T-cell (primary cell): ENCODE measurements at regions not wholly inside any gene's neighbourhood (a gene's known extent, or its start where the extent isn't known, plus 50 kb on each side); places are given as distances from the start of the nearest gene placed in this dataset.

ENCODE experiments used
- ATAC-seq, 4 experiments: fragments of 200-7000 bp in 3 of 4; fragments of 150-1000 bp in 1 of 4; cut with Tn5 transposase; replicated peaks in 1 of 4; 1 replicate in 3 of 4; 2 replicates in 1 of 4; pipeline ENCODE4 v1.10.0; 2021; ENCODE audit warnings: moderate library complexity in 3 of 4, mild to moderate bottlenecking in 2 of 4, moderate number of reproducible peaks in 1 of 4
- CTCF ChIA-PET, 2 donors: fragments of 300-600 bp; sonication (Branson Sonifier 250); formaldehyde crosslinking; loops; one replicate each; lab custom pipeline; 2022; ENCODE audit warnings: antibody characterized with exemption in 2 of 2; lab: Charles Lee
- POLR2A ChIA-PET, 2 donors: fragments of 300-600 bp; sonication (Branson Sonifier 250); formaldehyde crosslinking; loops; one replicate each; lab custom pipeline; 2022; ENCODE audit warnings: antibody characterized with exemption in 2 of 2; lab: Charles Lee
- DNase-seq, 35 experiments: peaks; one replicate each; pipeline versions ENCODE4 v3.0.0 to v3.0.0-alpha.2; 2013 to 2023
- H3K27ac ChIP-seq: one replicate; pipeline ENCODE4 v1.5.1; 2013; ENCODE audit warnings: low read length
- H3K27me3 ChIP-seq, 2 experiments: replicated peaks in 1 of 2; 1 replicate in 1 of 2; 2 replicates in 1 of 2; pipeline versions ENCODE4 v1.6.1 to v1.7.0; 2013; ENCODE audit warnings: low read length in 1 of 2, mixed read lengths in 1 of 2; ENCODE audit not compliant: control insufficient read depth in 2 of 2, insufficient read depth in 2 of 2; ENCODE audit errors: extremely low read depth in 1 of 2
- H3K36me3 ChIP-seq, 2 donors: 1 replicate in 1 of 2; 2 replicates in 1 of 2; pipeline versions ENCODE4 v1.6.1 to v1.7.0; 2013; ENCODE audit warnings: low read length in 1 of 2; ENCODE audit not compliant: control insufficient read depth in 2 of 2, insufficient read depth in 1 of 2; ENCODE audit errors: extremely low read depth in 1 of 2
- H3K4me1 ChIP-seq, 2 experiments: 1 replicate in 1 of 2; 2 replicates in 1 of 2; pipeline versions ENCODE4 v1.6.1 to v1.7.0; 2013; ENCODE audit warnings: low read length in 2 of 2, mixed read lengths in 1 of 2; ENCODE audit not compliant: insufficient read depth in 2 of 2, control insufficient read depth in 1 of 2; ENCODE audit errors: extremely low read depth in 1 of 2
- H3K4me3 ChIP-seq, 2 donors: 1 replicate in 1 of 2; 2 replicates in 1 of 2; pipeline versions ENCODE4 v1.5.1 to v1.7.0; 2013; ENCODE audit warnings: mild to moderate bottlenecking in 2 of 2, low read length in 1 of 2, moderate library complexity in 1 of 2; ENCODE audit not compliant: control insufficient read depth in 1 of 2; ENCODE audit errors: extremely low read depth in 1 of 2
- H3K9me3 ChIP-seq: 2 replicates; pipeline ENCODE4 v1.7.0; 2013
- H3K27ac Mint-ChIP-seq, 2 donors: one replicate each; pipeline ENCODE4 v1.8.0; 2020 to 2021; ENCODE audit warnings: mild to moderate bottlenecking in 2 of 2, mixed read lengths in 2 of 2
- H3K27me3 Mint-ChIP-seq, 2 donors: one replicate each; pipeline ENCODE4 v1.8.0; 2021 to 2022; ENCODE audit warnings: mixed read lengths in 2 of 2
- H3K36me3 Mint-ChIP-seq: one replicate; pipeline ENCODE4 v1.8.0; 2021; ENCODE audit warnings: mixed read lengths
- H3K4me1 Mint-ChIP-seq, 3 donors: one replicate each; pipeline ENCODE4 v1.8.0; 2020 to 2022; ENCODE audit warnings: mixed read lengths in 3 of 3, mild to moderate bottlenecking in 1 of 3
- H3K4me3 Mint-ChIP-seq, 3 donors: one replicate each; pipeline ENCODE4 v1.8.0; 2020 to 2022; ENCODE audit warnings: mild to moderate bottlenecking in 3 of 3, mixed read lengths in 3 of 3, moderate library complexity in 3 of 3
- H3K9me3 Mint-ChIP-seq, 3 donors: one replicate each; pipeline ENCODE4 v1.8.0; 2020 to 2022; ENCODE audit warnings: mixed read lengths in 3 of 3
- WGBS: methylation state at CpG from one replicate; pipeline ENCODE4 v1.1.5; 2013; ENCODE audit warnings: missing lambda C conversion rate; ENCODE audit not compliant: insufficient coverage; 5-methylcytosine and 5-hydroxymethylcytosine counted together

DNA sequence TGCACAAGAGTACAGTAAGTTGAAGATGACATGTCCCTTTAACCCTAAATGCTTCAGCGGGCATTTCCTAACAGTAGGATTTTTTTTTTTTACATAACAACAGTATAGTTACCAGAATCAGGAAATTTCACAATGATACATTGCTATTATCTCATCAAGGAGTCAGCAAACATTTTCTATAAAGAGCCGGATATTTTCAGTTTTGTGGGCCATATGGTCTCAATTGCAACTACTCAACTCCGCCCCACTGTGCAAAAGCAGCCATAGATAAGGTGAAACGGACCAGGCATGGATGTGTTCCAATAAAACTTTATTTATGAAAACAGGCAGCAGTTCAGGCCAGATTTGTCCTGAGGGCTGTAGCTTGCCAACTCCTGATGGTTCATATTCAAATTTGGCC lies 130.6 kb downstream of the SMAD6 start:
- no peak overlapping the region for H3K4me3 Mint-ChIP-seq
- ChIA-PET POLR2A (no interaction called here), CTCF (interaction anchor here (0.6 kb wide), 2 partner anchors 146 to 280 kb away, joined by 3 to 9 read pairs; no protein-coding TSS in a partner anchor)
- H3K4me1 Mint-ChIP-seq: peaks cover 0 to 3% (median 0%) of the 10 kb centered on the region in 3 donors
- Histone ChIP-seq H3K36me3 (no peaks in the 10 kb centered on the region), H3K9me3 (no peaks in the 10 kb centered on the region), H3K4me1 (no peaks in the 10 kb centered on the region), H3K4me3 (no peak overlapping the region), H3K27me3 (peaks cover 0 to 3% of the 10 kb centered on the region in 2 experiments), H3K27ac (no peak overlapping the region)
- H3K36me3 Mint-ChIP-seq: no peaks in the 10 kb centered on the region
- H3K27ac Mint-ChIP-seq: no peak overlapping the region
- DNase-seq (no peak), ATAC-seq (no peak)
- no CpG with 5 or more reads among the region's 4 CpGs for WGBS
- H3K9me3 Mint-ChIP-seq: no peaks in the 10 kb centered on the region
- H3K27me3 Mint-ChIP-seq: peaks cover 0 to 4% of the 10 kb centered on the region in 2 donors

DNA sequence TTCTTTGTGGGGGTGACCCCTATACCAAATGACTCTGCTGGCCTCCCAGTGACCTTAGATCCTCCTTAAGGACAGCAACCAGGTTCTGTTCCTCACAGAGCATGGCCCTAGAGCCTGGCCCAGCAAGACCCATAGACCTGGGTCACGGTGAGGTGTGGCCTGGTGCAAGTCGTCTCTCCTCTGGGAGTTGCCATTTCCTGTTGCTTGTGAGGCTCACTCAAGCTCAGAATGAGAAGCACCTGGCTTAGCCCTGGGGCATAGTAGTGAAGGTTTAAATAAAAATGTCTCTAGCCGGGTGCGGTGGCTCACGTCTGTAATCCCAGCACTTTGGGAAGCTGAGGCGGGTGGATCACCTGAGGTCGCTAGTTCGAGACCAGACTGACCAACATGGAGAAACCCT lies 131.3 kb downstream of the SMAD6 start:
- POLR2A ChIA-PET: no interaction called here

DNA sequence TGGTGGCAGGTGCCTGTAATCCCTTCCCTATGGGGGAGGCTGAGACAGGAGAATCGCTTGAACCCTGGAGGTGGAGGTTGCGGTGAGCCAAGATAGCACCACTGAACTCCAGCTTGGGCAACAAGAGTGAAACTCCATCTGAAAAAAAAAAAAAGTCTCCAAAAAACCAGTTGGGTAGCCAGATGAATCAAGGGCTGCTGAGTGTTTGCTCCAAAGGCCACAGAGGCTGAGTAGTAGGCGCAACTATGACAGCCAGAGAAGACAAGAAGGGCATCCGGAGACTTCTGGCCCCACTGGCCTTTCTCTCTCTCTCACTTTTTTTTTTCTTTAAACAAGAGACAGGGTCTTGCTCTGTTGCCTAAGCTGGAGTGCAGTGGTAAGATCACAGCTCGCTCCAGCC lies 131.8 kb downstream of the SMAD6 start:
- no CpG with 5 or more reads among the region's 5 CpGs for WGBS
- no peaks in the 10 kb centered on the region for H3K4me1 ChIP-seq
- peaks cover 0 to 4% of the 10 kb centered on the region in 2 donors for H3K27me3 Mint-ChIP-seq
- H3K9me3 Mint-ChIP-seq: no peaks in the 10 kb centered on the region
- no peaks in the 10 kb centered on the region for H3K9me3 ChIP-seq
- DNase-seq (no peak), ATAC-seq (no peak)
- no peak overlapping the region for H3K4me3 ChIP-seq
- no peaks in the 10 kb centered on the region for H3K36me3 ChIP-seq
- H3K36me3 Mint-ChIP-seq: no peaks in the 10 kb centered on the region
- no peak overlapping the region for H3K27ac ChIP-seq
- H3K4me3 Mint-ChIP-seq: no peak overlapping the region
- CTCF ChIA-PET: interaction anchor here in 1 of 2 donors (1.5 kb wide), 1 partner anchor 18 kb away, joined by 5 read pairs; no protein-coding TSS in a partner anchor
- POLR2A ChIA-PET: no interaction called here
- H3K4me1 Mint-ChIP-seq: peaks cover 0 to 3% (median 0%) of the 10 kb centered on the region in 3 donors
- peaks cover 0 to 3% of the 10 kb centered on the region in 2 experiments for H3K27me3 ChIP-seq
- H3K27ac Mint-ChIP-seq: no peak overlapping the region

More for the DNA sequence above, 131.3 kb downstream of the SMAD6 start:
- CTCF ChIA-PET: interaction anchor here (0.6 to 1.5 kb wide), 2 partner anchors 18 to 281 kb away, joined by 5 to 9 read pairs; no protein-coding TSS in a partner anchor
- WGBS: 80% methylated on average over 5 of the region's 8 CpGs
- peaks cover 0 to 4% of the 10 kb centered on the region in 2 donors for H3K27me3 Mint-ChIP-seq
- Histone ChIP-seq H3K4me3 (no peak overlapping the region), H3K27ac (no peak overlapping the region), H3K36me3 (no peaks in the 10 kb centered on the region), H3K9me3 (no peaks in the 10 kb centered on the region), H3K4me1 (no peaks in the 10 kb centered on the region), H3K27me3 (peaks cover 0 to 3% of the 10 kb centered on the region in 2 experiments)
- no peaks in the 10 kb centered on the region for H3K9me3 Mint-ChIP-seq
- ATAC-seq: no peak
- no peaks in the 10 kb centered on the region for H3K36me3 Mint-ChIP-seq
- no peak overlapping the region for H3K27ac Mint-ChIP-seq
- no peak for DNase-seq
- no peak overlapping the region for H3K4me3 Mint-ChIP-seq
- H3K4me1 Mint-ChIP-seq: peaks cover 0 to 3% (median 0%) of the 10 kb centered on the region in 3 donors

DNA sequence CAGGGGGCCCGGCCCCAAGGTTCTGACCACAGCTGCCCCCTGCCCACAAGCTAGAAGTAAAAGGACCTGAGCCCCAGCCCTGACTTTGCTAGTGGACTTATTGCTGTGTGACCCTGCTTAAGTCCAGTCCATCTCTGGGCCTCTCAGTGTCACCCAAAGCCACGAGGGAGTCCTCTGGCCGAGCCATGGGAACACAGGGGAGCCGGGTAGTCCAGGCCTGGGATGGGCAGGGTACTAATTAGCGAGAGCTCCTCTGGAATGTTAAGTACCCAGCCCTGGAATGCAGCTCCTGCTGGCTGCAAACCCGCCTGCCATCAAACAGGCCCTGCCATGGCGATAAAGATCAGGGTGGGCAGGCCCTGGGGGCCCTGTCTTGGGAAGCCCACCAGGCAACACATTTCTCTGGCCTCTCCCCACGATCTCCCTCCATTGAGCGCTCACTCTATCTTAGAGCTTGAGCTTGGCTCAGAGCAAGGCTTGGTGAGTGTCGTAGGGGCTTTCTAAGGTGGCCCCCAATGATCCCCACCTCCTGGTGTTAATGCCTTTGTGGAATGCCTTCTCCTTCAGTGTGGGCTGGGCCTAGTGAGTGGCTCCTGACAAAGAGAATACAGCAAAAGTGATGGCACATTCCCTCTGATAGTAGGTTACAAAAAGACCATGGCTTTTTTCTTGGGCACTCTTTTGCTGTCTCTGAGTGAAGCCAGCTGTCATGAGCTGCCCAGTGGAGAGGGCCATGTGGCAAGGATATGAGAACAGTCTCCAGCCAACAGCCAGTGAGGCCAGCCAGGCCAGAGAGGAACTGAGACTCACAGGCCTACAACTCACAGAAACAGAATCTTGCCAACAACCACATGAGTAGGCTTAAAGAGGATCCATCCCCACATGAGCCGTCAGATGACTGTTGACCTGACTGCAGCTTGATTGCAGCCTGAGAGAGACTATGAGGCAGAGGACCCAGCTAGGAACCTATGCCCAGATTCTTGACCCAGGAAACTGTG lies 133.1 kb downstream of the SMAD6 start:
- no peak overlapping the region for H3K27ac ChIP-seq
- H3K27me3 Mint-ChIP-seq: peaks cover 0 to 4% of the 10 kb centered on the region in 2 donors
- H3K36me3 ChIP-seq: no peaks in the 10 kb centered on the region
- no peak overlapping the region for H3K27ac Mint-ChIP-seq
- no peaks in the 10 kb centered on the region for H3K36me3 Mint-ChIP-seq
- 78% methylated on average over 10 of the region's 11 CpGs for WGBS
- H3K9me3 Mint-ChIP-seq: no peaks in the 10 kb centered on the region
- DNase-seq: no peak
- H3K4me3 ChIP-seq: no peak overlapping the region
- no peaks in the 10 kb centered on the region for H3K9me3 ChIP-seq
- H3K27me3 ChIP-seq: peaks cover 0 to 6% of the 10 kb centered on the region in 2 experiments
- peaks cover 0 to 3% (median 0%) of the 10 kb centered on the region in 3 donors for H3K4me1 Mint-ChIP-seq
- CTCF ChIA-PET: no interaction called here
- ATAC-seq: no peak
- no peak overlapping the region for H3K4me3 Mint-ChIP-seq
- POLR2A ChIA-PET: no interaction called here
- H3K4me1 ChIP-seq: no peaks in the 10 kb centered on the region

DNA sequence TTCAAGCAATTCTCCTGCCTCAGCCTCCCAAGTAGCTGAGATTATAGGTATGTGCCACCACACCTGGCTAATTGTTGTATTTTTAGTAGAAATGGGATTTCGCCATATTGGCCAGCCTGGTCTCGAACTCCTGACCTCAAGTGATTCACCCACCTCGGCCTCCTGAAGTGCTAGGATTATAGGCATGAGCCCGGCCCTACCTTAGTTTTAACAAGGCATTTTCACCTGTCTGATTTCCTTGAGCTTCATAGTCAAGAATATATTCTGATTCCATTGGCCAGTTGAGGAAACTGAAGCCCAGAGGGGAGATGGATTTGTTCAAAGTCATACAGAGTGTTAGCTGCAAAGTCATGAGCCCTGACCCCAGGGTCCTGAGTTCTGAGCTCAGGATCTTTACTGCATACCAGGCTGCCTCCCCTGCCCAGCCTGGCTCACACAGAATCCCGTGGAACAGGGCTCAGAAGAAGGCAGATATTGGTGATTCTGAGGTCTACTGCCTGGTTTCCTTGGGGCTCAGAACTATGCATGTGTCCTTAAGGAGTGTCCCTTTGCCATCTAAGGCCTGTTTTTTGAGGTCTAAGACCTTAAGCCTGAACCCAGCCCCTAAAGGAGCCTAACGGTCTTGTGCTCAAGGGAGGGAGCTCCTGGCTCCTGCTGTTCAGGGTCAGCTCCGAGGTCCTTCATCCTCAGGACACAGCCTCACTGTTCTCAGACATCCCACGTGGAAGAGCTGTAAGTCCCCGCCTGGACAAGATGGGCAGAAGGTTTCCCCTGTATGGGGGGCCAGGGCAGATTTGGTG lies 134.4 kb downstream of the SMAD6 start:
- DNase-seq (no peak), ATAC-seq (no peak)
- CTCF ChIA-PET: no interaction called here
- no peaks in the 10 kb centered on the region for H3K4me1 ChIP-seq
- H3K36me3 ChIP-seq: no peaks in the 10 kb centered on the region
- Mint-ChIP-seq H3K27ac (no peak overlapping the region), H3K36me3 (no peaks in the 10 kb centered on the region), H3K9me3 (no peaks in the 10 kb centered on the region), H3K4me1 (peaks cover 0 to 3% (median 3%) of the 10 kb centered on the region in 3 donors), H3K4me3 (no peak overlapping the region), H3K27me3 (peaks cover 3 to 4% of the 10 kb centered on the region in 2 donors)
- no peaks in the 10 kb centered on the region for H3K9me3 ChIP-seq
- no peak overlapping the region for H3K4me3 ChIP-seq
- POLR2A ChIA-PET: no interaction called here
- H3K27me3 ChIP-seq: peaks cover 0 to 11% of the 10 kb centered on the region in 2 experiments
- no peak overlapping the region for H3K27ac ChIP-seq
- WGBS: 79% methylated on average over 8 of the region's 9 CpGs

DNA sequence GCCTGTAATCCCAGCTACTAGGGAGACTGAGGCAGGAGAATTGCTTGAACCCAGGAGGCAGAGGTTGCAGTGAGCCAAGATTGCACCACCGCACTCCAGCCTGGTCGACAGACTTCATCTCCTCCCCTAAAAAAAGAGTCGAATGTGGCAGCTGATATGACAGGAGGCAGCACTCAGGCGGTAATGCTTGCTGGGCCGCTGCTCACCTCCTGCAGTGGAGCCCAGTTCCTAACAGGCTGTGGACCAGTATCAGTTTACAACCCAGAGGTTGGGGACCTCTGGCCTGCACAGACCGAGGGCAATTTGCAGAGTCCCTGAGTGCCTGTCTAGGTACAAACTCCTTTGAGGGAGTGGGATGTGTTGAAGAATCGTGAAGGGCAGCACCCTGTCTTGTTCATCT lies 136.2 kb downstream of the SMAD6 start:
- H3K36me3 ChIP-seq: no peaks in the 10 kb centered on the region
- H3K4me3 Mint-ChIP-seq: no peak overlapping the region
- 86% methylated on average over 3 of the region's 7 CpGs for WGBS
- ChIA-PET CTCF (no interaction called here), POLR2A (no interaction called here)
- DNase-seq (no peak), ATAC-seq (no peak)
- H3K4me1 ChIP-seq: peaks cover 0 to 9% of the 10 kb centered on the region in 2 experiments
- H3K9me3 Mint-ChIP-seq: no peaks in the 10 kb centered on the region
- peaks cover 3 to 14% (median 7%) of the 10 kb centered on the region in 3 donors for H3K4me1 Mint-ChIP-seq
- no peaks in the 10 kb centered on the region for H3K9me3 ChIP-seq
- no peak overlapping the region for H3K4me3 ChIP-seq
- no peak overlapping the region for H3K27ac ChIP-seq
- H3K27me3 ChIP-seq: peaks cover 0 to 24% of the 10 kb centered on the region in 2 experiments
- H3K36me3 Mint-ChIP-seq: no peaks in the 10 kb centered on the region
- no peak overlapping the region for H3K27ac Mint-ChIP-seq
- H3K27me3 Mint-ChIP-seq: peaks cover 14% of the 10 kb centered on the region in 2 donors
